COR-L47 (cell line): ENCODE measurements at regions not wholly inside any gene's neighbourhood (a gene's known extent, or its start where the extent isn't known, plus 50 kb on each side); places are given as distances from the start of the nearest gene placed in this dataset.

Experiments used
- DNase-seq: peaks from one replicate; lab custom pipeline; 2025; lab: John Stamatoyannopoulos, UW

GRCh38 chr16:62088731-62089410 lies 52.6 kb upstream of the CDH8 start:
- no peak for DNase-seq
